ENCODE measurements at regions not wholly inside any gene's neighbourhood (a gene's known extent, or its start where the extent isn't known, plus 50 kb on each side); places are given as distances from the start of the nearest gene placed in this dataset.
"Not testable (repeated sequence)": the region's sequence is repeated elsewhere in the genome, so short reads cannot be mapped to it uniquely, and the experiment has no call there.

DNA sequence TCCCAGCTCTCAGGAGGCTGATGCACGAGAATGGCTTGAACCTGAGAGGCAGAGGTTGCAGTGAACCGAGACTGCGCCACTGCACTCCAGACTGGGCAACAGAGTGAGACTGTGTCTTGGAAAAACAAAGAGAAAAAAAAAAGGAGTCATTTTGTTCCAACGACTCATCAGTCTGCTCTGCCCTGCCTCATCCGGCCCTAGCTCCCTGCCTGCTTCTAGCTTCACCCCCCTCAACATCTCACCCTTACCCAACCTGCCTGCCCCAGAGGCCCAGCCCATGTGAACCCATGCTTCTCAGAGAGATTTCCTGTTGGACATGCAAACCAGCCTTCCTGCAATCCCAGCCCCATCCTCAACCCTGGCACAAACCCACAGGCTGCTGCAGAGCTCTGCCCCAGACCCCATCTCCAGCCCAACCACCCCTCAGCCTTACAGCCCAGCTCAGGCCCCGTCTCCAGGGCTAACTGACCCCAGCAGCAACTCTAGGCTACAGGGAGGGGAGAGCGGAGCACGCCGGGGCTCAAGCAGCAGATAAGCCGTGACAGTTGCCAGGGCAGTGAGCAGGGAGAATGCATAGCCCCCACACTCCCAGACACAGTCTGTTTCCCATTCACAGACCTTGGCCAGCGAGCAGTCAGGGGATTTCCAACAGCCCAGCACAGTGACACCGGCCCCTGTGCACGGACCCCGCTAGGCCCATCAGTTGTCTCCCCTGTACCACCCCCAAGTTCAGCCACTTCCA lies 86.0 kb upstream of the KCTD7 start:
- no peak for DNase-seq

DNA sequence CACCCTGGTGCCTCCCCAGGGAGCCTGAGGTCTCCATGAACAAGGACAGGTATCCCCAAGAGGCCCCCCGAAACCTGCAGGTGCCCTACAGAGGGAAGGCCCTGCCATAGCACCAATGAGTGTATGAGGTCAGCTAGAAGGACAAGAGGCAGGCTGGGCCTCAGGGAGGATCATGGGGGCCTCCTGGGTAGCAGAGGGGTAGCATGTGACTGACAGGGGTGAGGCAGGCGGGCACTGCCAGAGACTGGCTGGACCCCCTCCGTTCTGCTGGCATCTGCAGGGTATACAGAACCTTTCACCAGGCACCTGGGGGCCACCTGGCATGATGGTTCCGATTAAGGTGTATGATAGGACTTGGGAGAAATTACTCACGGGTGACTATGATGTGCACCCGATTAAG lies 79.2 kb upstream of the KCTD7 start:
- DNase-seq = no peak

DNA sequence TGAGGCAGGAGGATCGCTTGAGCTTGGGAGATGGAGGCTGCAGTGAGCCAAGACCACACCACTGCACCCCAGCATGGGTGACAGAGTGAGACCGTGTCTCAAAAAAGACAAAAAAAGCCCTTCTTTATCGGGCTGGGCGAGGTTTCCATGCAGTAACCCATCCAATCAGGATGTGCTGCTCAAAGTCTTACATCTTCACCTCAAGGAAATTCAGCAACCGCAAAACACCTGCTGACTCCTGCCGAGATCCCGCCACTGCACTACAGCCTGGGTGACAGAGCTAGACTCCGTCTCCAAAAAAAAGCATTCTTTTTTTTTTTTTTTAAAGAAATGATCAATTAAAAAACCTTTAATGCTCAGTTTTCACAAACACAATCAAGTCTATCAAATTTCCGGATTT lies 75.7 kb upstream of the KCTD7 start:
- DNase-seq = no peak

DNA sequence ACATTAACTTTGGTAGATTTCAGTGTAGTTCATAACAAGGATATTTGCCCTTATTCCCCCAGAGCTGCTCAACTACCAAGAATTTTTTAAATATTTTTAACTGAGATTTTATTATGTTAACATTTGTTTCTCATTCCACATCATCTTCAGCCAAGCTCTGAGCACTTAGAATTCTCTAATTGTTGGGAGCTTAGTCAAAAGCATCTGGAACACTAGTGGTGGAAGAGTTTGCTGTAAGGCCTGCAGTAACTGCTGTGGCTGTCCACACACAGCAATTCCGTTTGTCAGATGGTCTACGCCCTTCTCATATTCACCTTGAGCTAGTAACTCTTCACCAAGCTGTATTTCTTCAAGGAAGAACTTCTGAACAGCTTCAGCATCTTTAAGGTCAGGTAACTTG lies 75.0 kb upstream of the KCTD7 start:
- not testable (repeated sequence) for DNase-seq

DNA sequence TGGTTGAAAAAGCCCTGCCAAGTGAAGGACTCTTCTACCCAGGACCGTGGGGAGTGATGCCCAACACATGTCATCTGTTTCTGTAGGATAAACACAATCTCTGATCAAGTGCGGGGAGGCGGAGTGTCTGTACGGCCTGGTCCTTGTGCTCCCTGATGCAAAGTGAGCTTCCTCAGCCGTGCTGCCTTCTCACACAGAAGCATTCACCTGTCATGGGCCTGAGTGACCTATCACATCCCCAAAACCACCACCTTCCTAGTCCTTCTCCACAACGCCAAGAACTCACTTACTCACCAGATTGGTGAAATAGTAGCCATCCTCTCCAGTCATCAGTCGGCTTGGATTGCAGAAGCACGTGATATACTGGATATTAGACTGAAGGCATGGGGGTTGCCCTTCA lies 74.4 kb upstream of the KCTD7 start:
- not testable (repeated sequence) for DNase-seq

DNA sequence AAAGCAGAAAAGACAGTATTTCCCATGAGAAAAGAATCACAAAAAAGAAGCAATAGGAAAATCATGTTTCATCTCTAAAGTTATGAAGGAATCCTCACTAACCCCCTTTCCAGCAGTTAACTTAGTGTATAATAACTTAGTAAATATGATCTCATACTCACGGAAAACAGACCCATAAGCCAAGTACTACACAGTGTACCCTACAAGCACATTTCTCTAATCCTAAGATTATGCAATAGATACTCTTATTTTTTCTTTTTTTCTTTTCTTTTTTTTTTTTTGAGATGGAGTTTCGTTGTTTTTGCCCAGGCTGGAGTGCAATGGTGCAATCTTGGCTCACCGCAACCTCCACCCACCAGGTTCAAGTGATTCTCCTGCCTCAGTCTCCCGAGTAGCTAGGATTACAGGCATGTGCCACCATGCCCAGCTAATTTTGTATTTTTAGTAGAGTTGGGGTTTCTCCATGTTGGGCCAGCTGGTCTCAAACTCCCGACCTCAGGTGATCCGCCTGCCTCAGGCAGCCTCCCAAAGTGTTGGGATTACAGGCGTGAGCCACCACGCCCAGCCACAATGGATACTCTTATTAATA lies 73.7 kb upstream of the KCTD7 start:
- not testable (repeated sequence) for DNase-seq

DNA sequence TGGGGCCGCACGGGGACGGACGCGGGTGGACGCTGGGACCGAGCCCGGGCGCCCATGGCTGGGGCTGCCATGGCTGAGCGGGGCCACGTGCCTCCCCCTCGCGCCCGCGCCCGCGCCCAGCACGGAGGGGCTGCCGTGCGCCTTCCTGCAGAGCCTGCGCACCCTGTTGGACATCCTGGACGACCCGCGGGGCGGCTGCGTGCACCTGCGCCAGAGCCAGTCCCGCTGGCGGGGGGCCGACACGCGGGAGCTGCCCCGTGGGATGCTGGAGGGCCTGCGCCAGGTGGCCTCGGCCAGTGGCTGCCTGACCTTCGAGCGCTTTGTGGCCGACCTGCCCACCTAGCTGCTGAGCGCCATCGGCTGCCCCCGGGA lies 72.5 kb upstream of the KCTD7 start:
- DNase-seq = no peak

DNA sequence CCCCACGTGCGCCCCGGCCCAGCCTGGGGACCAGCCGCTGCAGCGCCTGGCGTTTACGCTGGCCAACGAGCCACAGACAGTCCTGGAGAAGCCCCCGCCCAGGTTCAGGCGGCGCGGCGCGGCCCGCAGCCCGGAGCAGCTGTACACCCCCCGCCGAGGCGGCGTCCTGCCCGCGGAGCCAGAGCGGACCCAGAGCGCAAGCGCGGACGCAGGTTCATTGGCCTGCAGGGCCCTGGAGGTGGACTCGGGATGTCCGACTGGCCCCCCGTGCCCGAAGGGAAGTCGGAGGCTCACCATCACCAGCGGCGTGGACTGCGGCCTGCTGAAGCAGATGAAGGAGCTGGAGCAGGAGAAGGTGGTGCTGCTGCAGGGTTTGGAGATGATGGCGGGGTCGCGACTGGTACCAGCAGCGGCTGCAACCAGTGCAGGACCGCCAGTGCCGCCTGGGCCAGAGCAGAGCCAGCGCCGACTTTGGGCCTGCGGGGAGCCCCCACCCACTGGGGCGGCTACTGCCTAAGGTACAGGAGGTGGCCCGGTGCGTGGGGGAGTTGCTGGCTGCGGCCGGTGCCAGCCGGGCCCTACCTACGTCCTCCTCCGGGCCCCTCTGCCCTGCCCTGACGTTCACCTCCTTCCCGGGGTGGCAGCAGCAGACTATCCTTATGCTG lies 72.0 kb upstream of the KCTD7 start:
- DNase-seq = no peak

DNA sequence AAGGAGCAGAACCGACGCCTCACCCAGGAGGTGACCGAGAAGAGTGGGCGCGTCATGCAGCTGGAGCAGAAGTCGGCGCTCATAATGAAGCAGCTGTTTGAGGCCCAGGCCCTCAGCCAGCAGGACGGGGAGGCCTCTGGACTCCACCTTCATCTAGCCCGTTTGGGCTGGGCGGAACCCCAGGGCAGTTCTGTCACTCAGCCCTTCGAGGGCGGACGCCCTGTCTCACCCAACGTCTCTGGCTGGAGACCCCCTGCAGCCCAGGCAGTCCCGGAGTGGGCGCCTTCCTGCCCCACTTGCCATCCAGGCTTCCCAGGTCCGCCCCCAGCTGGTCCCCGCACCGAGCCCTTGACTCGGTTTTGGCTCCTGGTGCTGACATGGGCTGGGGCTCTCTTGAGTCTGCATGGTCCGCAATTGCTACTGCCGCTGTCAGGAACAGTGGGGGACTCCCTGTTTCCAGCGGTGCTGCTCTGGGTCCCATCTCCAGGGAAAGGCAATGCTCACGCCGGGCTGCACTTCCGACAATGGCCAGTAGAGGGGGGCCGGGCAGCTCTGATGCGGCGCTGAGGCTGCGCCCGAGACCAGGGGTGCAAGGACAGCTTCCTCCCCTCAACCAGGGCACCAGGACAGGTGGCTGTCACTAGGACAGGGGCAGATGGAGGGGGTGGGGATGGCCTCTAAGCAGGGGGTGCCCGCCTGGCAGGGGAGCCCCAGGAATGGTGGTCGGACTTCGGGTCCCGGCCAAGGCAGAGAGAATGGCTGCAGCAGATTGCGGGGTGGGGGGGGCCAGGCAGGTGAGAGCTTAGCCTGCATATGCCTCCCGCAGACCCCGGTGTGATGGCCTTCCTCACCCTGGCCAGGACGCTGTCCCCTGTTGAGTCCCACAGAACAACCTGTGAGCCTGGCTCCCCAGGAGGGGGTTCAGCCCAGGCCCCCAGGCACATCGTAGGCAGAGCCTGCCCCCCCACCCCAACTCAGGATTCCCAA lies 71.2 kb upstream of the KCTD7 start:
- DNase-seq = peak; percentile 74

DNA sequence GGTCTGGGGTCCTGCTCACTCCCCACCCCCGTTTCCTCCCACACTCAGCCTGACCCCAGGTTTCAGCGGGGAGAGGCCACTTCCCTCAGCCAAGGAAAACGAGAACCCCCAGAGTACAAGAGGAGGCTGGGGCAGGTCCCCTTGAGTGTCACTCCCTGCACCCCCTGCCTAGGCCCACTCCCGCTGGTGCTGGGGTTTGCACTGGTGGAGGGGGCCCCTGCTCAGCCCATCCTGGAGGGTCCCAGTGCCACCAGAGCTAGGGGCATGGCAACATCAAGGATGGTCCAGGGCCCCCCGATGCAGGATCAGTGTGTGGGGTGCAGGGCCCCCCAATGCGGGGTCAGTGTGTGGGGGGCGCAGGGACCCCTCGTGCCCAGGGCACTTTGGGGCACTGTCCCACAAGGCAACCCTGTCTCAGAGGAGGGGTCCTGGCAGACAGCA lies 70.5 kb upstream of the KCTD7 start:
- DNase-seq = no peak

DNA sequence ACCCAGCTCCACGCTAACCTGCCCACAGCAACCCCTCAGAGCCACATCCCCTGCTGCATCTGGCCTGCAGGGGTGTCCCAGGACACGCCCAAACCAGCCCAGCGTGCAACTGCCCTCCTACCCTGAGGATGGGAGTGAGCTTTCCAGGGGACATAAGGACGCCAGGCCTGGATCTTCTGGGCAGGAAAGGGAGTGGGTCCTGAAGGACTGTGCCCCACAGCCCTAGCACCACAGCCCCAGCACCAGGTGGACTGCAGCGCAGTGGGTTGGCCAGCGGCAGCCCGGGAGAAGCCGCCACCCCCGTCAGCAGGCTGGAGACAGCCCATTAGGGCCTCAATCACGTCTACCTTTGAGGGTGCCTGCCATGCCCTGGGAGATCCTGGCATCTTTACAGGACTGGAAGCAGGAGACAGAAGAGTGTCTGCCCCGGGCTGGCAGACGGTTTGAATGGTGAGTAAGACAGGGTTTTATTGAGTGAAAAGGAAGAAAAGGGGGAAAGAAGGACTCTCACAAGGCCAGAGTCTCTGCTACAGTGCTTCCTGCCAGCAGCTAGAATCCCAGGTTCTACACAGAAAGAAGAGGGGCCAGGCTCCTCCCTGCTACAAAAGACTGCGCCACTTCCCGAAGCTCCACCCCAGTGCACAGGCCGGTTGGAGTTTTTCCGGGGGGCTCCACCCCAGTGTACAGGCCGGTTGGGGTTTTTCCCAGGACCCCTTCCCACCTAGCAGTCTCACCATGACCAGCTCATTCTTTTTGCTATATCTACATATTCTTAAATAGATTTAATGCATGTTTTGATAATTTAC lies 69.8 kb upstream of the KCTD7 start:
- no peak for DNase-seq

DNA sequence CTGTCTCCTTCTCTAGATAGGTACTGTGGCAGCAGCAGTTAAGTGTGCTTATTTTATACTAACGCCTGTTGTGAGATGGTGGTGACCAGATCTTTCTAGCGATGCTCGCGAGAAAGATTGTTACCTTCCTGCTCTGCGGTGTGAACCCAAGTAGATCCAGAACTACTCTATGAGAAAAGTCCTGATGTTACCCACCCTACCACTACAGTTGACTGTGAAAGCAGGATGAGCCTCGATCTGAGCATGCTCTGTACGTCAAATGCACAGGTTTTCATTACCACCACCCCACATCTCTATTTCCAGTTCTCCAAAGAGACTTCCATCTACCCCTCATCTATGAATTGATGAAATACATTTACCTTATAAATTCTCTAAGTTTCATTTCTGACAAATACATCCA lies 64.6 kb upstream of the KCTD7 start:
- no peak for DNase-seq

DNA sequence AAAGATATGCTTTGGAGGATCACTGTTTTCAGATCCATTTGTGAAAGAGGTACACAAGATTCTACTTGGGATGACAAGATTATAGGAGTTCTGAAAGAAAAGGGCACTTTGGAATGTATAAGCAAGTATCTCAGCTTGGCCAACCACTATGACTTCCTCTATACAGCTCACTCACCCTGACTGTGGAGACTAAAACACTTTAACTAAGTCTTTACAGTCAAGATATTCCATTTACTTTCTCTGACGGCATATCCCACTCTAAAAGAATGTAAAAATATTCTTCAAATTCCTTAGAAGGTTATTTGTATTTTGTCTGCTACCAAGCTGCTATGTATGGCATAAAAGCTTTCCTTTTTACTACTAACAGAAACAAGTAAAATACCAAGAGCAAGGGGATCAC lies 58.5 kb upstream of the KCTD7 start:
- DNase-seq = not testable (repeated sequence)

DNA sequence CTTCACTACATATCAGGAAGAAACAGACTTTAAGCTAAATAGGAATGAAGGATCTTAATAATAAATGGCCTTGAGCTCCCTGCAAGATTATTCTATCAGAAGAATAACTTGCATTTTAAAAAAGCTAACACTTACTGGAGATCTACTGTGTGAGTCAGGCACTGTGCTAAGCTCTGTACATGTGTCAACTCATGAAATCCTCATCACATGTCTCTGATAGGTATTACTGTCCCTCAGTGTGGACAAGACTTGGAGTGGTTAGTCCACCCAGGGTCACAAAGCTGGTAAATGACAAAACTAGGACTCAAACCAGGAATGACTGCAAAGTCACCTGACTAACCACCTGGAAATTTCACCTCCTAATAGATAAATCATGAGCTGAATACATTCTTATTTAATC lies 57.1 kb upstream of the KCTD7 start:
- no peak for DNase-seq

DNA sequence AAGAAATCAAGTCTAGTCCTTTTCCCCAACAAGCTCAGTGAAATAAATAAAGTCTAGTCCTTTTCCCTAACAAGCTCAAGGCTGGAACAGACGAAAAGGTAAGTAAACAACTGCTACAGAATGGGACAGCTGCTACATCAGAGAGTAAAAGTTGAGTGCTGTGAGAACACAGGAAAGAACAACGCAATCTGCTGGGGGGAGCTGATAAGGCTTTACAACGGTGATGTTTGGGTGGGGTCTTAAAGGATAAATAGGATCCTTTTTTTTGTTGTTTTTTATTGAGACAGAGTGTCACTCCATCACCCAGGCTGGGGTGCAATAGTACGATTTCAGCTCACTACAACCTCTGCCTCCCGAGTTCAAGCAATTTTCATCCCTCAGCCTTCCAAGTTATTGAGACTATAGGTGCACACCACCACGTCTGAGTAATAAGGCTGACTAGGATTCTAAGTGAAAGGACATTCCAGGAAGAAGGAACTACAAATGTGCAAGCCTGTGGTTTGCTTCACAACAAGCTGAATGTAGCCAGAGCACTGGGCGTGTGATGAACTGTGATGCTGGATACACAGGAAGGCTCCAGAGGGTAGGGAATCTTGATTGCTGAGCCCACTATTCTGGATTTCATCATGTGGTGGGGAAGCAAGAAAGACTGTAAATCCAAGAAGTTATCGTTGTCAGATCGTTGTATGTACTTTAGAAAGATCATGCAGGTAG lies 54.7 kb upstream of the KCTD7 start:
- not testable (repeated sequence) for DNase-seq

DNA sequence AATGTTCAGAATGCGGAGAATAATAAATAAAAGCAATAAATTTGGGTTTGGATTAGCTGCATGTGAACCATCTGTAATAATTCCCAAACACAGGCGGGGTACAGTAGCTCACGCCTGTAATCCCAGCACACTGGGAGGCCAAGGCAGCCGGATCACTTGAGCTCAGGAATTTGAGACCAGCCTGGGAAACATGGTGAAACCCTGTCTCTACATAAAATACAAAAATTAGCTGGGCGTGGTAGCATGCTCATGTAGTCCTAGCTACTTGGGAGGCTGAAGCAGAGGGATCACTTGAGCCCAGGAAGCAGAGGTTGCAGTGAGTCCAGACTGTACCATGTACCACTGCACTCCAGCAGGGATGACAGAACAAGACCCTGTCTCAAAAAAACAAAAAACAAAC lies 53.9 kb upstream of the KCTD7 start:
- DNase-seq = not testable (repeated sequence)

DNA sequence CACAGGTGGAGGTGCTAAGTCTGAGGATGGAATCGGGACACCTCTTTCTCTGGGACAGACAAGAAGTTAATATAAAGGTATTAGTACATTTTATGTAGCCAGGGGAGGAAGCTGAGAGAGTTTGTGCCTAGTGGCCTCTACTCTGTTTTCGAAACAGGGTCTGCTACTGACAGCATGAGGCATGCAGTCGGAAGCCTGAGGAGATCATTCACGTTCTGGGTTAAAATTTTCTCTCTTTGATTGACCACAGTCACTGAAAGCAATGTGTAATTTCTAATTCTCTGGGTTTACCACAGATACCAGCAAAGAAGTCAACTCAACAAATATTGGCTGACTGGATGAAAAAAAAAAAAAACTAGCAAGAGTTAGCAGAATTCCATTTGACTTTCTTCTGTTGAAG lies 53.3 kb upstream of the KCTD7 start:
- no peak for DNase-seq

DNA sequence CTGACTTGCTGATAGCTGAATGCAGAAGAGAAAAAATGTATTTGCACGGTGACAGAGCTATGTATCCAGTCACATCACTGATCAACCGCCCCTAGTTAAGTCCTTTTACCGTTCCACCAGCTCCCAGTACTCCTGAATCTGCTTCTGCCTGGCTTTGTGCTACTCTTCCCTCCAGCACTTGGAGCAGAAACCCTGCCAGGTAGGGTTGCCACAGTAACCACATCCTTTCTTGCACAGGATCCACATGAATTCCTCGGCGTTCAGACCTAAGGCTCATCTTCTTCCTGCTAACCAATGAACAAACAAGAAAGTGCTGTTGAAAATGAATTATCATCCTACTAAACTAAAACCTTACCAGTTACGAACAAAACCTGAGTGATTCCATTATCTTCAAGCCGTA lies 52.0 kb upstream of the KCTD7 start:
- no peak for DNase-seq
